ENCODE measurements at regions not wholly inside any gene's neighbourhood (a gene's known extent, or its start where the extent isn't known, plus 50 kb on each side); places are given as distances from the start of the nearest gene placed in this dataset.

- TF ChIP-seq, protein P1, sequence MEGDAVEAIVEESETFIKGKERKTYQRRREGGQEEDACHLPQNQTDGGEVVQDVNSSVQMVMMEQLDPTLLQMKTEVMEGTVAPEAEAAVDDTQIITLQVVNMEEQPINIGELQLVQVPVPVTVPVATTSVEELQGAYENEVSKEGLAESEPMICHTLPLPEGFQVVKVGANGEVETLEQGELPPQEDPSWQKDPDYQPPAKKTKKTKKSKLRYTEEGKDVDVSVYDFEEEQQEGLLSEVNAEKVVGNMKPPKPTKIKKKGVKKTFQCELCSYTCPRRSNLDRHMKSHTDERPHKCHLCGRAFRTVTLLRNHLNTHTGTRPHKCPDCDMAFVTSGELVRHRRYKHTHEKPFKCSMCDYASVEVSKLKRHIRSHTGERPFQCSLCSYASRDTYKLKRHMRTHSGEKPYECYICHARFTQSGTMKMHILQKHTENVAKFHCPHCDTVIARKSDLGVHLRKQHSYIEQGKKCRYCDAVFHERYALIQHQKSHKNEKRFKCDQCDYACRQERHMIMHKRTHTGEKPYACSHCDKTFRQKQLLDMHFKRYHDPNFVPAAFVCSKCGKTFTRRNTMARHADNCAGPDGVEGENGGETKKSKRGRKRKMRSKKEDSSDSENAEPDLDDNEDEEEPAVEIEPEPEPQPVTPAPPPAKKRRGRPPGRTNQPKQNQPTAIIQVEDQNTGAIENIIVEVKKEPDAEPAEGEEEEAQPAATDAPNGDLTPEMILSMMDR (IDR thresholded peaks at IDR 0.05), result no peak
- TF ChIP-seq POLR2A (IDR thresholded peaks at IDR 0.05), result no peak
Measured at GRCh38 chr12:28817524-28817923, 331.6 kb upstream of the FAR2 start.

Measured in right lobe of liver (tissue), 4 donors.